ENCODE measurements at regions not wholly inside any gene's neighbourhood (a gene's known extent, or its start where the extent isn't known, plus 50 kb on each side); places are given as distances from the start of the nearest gene placed in this dataset.
A peak's percentile ranks its signal among the peaks of the same experiment; 100 is the strongest.

GRCh38 chr4:20318001-20318908 is 66.5 kb downstream of the SLIT2 start:
- H3K27ac ChIP-seq = peak overlapping the region in 1 of 2 donors; percentile 16
- ATAC-seq = no peak

GRCh38 chr4:20318909-20319277 is 67.2 kb downstream of the SLIT2 start:
- ATAC-seq (no peak), DNase-seq (no peak)
- intact Hi-C loops (cut with DNase I) = no loop called here
- no peaks in the 10 kb centered on the region for H3K9me3 ChIP-seq
- peaks cover 0 to 7% of the 10 kb centered on the region in 2 donors for H3K4me1 ChIP-seq
- H3K36me3 ChIP-seq = no peaks in the 10 kb centered on the region
- H3K27ac ChIP-seq = peak overlapping the region in 1 of 2 donors; percentile 16
- H3K4me3 ChIP-seq = no peak overlapping the region
- no peaks in the 10 kb centered on the region for H3K27me3 ChIP-seq
- no peak for TF ChIP-seq CTCF (IDR thresholded peaks at IDR 0.05)

More at GRCh38 chr4:20318001-20318908, 66.5 kb downstream of the SLIT2 start:
- Histone ChIP-seq H3K36me3 (no peaks in the 10 kb centered on the region), H3K4me3 (no peak overlapping the region), H3K9me3 (no peaks in the 10 kb centered on the region), H3K4me1 (peaks cover 0 to 7% of the 10 kb centered on the region in 2 donors), H3K27me3 (no peaks in the 10 kb centered on the region)
- DNase-seq = peak in 2 of 4 donors; percentile 33 to 45
- intact Hi-C loops (cut with DNase I) = no loop called here
- TF ChIP-seq CTCF (IDR thresholded peaks at IDR 0.05) = no peak

GRCh38 chr4:20319825-20320612 is 68.3 kb downstream of the SLIT2 start:
- no peak for DNase-seq
- intact Hi-C loops (cut with DNase I) = no loop called here
- no peak overlapping the region for H3K27ac ChIP-seq

GRCh38 chr4:20323991-20324390 is 72.3 kb downstream of the SLIT2 start:
- intact Hi-C loops (cut with DNase I) = no loop called here
- peaks cover 0 to 6% of the 10 kb centered on the region in 2 donors for H3K4me1 ChIP-seq
- no peaks in the 10 kb centered on the region for H3K36me3 ChIP-seq
- no peak for ATAC-seq
- H3K9me3 ChIP-seq = no peaks in the 10 kb centered on the region
- H3K4me3 ChIP-seq = no peak overlapping the region
- no peak for TF ChIP-seq CTCF (IDR thresholded peaks at IDR 0.05)
- H3K27me3 ChIP-seq = no peaks in the 10 kb centered on the region
- H3K27ac ChIP-seq = no peak overlapping the region
- DNase-seq = no peak

More at GRCh38 chr4:20319825-20320612, 68.3 kb downstream of the SLIT2 start:
- Histone ChIP-seq H3K36me3 (no peaks in the 10 kb centered on the region), H3K9me3 (no peaks in the 10 kb centered on the region), H3K4me1 (peaks cover 0 to 7% of the 10 kb centered on the region in 2 donors), H3K27me3 (no peaks in the 10 kb centered on the region), H3K4me3 (no peak overlapping the region)
- no peak for ATAC-seq
- no peak for TF ChIP-seq CTCF (IDR thresholded peaks at IDR 0.05)

DNA sequence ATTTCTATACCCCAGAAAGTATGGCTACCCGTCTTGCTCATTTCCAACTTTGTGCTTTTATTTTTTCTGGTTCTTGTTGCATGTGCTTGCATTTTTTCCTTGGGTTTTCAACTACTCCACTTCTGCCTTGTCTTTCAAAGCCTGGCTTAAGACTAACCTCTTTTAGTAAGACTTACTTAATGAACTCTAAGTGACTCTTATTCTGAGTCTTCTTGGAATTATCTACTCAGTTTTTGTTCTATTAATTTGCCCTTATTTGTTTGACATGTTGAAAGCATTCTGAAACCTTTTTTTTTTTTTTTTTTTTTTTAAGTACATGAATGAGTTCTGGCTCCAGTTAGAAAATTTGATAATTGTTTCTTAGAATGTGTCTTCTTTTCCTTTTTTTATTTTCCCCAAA is 74.8 kb downstream of the SLIT2 start:
- no peak overlapping the region for H3K4me3 ChIP-seq
- no peak overlapping the region for H3K27ac ChIP-seq
- DNase-seq (no peak), ATAC-seq (no peak)
- no peaks in the 10 kb centered on the region for H3K27me3 ChIP-seq
- H3K9me3 ChIP-seq = no peaks in the 10 kb centered on the region
- intact Hi-C loops (cut with DNase I) = no loop called here
- no peak for TF ChIP-seq CTCF (IDR thresholded peaks at IDR 0.05)
- no peaks in the 10 kb centered on the region for H3K4me1 ChIP-seq
- H3K36me3 ChIP-seq = no peaks in the 10 kb centered on the region

Measured in left lung (tissue), 4 donors.